ENCODE measurements at regions not wholly inside any gene's neighbourhood (a gene's known extent, or its start where the extent isn't known, plus 50 kb on each side); places are given as distances from the start of the nearest gene placed in this dataset.

DNA sequence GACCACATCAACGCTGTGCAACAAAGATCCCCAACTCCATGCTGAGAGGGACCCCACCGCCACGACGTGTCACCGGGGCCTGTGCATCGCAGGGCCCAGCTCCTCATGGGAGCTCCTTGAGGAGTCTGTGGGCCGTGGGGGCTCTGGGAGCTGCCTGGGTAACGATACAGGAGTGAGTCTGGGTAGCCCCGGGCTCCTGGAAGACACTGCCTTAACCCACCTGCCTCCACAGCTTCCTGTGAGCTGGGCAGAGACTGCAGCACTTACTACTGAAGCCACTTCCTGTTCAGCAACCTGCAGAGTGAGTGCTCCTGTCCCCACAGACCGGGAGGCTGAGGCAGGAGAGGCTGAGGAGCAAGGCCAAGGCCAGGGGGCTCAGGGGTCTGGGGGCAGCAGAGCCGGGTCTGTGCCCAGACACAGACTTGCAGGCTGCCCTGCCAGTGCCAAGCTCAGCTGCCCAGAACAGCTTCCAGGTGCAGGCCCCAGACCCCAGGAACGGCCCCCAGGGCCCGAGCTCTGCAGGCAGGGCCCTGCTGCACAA is 226.7 kb downstream of the BRD1 start:
- DNase-seq: no peak

DNA sequence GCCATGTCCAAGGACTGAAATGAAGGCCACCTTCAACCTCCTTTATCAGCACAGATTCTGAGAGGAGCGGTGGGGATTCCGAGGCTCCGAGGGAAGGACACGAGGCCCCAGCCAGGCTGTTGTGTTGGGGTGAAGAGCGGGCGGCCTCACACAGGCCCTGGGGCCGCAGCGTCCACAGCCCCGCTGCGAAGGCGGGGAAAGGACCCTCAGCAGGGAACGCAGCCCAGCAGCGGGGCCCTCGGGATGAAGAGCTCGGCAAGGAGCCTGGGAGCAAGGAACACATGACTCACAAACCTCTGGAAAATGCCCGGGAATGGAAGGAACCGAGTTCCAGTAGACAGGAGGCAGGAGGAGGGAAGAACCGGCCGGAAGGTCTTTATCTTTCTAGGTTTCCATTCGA is 227.2 kb downstream of the BRD1 start:
- DNase-seq: no peak

DNA sequence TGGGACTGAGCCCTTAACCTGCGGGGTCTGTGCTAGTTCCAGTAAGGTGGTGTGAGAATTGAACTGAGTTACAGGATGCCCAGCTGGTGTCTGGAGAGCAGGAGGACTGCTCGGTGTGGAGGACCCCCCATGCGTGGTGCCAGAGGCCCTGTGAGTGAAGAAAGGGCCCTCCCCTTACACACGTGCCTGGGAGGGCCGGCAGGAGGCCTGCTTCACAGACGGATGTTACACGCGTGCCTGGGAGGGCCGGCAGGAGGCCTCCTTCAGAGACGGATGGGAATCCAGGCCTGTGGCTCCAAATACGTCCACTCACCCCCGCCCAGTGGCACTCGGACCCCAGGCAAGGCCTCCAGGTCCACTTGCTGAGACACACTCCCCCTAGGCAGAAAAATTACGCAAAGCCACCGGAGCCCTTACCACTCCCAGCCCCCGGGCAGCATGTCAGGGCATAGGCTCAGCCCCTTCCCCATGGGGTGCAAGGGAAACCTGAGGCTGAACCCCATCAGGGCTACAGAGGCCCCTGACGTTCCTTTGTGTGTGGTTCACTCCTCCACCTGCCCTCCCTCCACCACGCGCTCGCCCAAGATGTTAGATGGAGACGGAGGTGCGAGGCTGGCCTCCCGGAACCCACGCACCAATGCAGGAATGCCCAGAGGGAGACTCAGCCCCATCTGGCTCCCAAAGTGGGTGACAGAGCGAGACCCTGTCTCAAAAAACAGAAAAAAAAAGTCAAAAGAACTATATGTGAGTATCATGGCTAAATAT is 227.8 kb downstream of the BRD1 start:
- DNase-seq: no peak

DNA sequence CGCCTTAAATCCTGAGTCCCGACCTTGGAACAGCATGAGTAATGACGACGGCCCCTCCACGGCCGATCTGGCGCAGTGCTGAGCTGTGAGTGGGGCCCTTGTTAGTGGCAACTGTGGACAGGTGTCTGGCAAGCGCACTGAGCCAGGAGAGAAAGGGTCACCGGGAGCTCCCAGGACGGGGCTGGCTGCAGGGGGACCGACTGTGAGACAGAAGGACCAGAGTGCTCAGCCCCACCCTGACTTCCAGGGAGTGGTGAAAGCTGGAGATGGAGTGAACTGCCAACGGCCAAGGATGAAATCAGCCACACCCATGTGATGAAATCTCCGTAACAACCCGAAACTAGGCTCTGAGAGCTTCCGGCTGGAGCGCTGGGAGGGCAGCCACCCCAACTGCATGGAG is 228.6 kb downstream of the BRD1 start:
- no peak for DNase-seq

DNA sequence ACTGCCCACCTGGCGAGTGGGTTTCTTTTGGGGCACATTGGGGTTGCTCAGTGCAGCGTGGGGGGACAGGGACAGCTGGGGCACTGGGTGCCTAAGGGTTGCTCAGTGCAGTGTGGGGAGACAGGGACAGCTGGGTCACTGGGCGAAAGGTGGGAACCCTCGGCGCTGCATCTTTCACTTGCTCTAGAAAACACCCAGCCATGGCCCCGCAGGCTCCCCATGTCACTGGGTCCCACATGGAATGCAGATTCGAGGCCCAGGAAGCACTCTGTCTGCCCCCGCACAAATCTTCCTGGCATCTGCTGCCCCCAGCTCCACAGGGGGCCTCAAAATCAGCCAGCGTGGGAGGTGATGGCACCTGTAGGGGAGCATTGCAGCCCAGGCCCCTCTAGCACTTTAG is 229.3 kb downstream of the BRD1 start:
- no peak for DNase-seq

DNA sequence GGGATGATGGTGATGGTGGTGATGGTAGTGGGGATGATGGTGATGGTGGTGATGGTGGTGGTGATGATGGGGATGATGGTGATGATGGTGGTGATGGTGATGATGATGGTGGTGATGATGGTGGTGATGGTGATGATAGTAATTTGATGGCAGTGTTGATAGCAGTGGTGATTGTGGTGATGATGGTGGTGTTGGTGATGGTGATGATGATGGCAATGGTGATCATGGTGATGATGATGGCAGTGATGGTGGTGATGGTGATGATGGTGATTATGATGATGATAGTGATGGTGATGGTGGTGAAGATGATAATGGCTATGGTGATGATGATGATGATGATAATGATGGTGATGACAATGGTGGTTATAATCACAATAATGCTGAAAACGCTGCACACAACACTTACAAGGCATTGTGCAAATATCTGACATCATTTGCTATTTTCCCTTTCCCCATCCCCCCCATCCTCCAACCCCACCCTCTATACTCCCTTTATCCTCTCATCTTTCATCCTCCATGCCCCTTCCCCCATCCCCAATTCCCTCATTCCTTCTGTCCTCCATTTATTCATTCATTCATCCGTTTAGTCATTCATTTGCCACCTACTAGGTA is 230.1 kb downstream of the BRD1 start:
- DNase-seq: no peak

DNA sequence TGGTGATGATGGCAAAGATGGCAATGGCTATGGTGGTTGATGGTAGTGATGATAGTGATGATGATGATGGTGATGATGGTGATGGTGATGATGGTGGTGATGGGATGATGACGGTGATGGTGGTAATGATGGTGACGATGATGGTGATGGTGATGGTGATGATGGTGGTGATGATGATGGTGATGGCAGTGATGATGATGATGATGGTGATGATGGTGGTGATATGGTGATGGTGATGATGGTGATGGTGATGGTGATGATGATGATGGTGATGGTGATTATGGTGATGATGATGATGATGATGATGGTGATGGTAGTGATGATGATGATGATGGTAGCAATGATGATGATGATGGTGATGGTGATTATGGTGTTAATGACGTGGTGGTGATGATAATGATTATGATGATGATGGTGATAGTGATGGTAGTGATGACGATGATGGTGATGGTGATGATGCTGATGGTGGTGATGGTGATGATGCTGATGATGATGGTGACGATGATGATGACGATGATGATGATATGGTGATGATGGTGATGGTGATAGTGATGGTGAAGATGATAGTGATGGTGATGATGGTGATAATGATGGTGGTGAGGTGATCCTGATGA is 232.1 kb downstream of the BRD1 start:
- DNase-seq: no peak

DNA sequence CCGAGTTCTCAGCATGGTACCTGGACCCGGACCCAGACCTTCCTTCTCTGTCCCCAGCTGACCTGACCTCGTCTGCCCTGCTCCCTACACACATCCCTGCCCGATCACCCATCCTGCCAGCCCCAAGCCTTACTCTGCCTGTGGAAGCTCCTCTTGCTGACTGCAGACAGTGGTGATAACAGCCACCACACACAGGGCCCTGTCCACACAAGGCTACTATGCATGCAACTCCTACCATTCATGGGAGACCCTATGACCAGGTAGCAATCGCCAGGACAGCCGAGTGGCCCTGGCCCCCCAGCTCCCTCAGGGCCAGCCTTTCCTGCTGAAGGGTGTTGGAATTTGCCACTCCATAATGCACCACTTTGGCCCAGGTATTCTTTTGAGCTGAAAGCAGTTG is 233.6 kb downstream of the BRD1 start:
- no peak for DNase-seq

DNA sequence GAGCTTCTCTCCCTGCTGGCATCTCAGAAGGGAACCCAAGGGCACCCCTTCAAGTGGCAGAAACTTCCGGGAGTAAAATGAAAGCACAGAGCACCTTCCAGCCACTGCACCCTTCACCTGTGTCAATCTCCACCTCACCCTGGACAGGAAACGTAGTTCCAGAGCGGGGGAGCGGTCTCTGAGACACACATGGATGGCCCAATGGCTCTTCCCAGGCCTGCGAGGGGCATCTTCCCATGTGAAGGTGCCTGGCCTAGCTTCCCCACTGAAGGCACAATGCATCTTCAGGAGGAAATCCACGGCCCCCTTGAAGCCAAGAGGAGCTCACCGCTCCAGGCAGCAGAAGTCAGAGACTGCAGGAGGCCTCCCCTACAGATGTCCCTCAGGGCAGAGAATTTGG is 234.2 kb downstream of the BRD1 start:
- no peak for DNase-seq

DNA sequence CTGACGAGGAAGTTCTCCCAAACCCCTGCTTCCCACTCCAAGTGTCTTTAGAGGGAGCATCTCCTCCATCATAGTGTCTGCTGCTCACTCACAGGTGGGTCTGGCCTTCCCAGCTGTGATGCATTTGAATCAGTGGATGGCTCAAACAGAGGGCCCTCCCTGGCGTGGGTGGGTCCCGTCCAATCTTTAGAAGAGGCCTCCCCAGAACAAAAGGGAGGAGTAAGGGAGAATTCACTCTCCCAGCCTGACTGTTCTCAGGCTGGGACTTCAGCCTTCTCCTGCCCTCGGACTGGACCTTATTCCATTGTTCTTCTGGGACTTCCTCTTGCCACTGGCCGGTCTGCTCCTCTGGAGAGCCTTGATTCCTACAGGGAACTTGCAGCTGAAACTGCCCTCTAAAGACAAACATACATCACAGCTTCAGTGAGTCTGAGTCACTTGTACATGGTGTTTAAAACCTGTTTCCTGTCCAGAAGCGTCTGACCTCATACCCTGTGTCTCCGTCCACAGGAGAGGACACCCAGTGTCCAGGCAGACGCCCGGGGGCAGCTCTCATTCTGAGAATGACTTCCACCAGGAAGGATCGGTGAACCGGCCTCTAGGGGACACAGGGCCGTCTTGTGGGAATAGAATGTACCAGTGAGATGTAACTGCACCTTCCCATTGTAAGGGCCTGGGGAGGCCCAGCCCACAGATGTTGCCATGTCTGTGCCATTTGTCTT is 234.7 kb downstream of the BRD1 start:
- no peak for DNase-seq

DNA sequence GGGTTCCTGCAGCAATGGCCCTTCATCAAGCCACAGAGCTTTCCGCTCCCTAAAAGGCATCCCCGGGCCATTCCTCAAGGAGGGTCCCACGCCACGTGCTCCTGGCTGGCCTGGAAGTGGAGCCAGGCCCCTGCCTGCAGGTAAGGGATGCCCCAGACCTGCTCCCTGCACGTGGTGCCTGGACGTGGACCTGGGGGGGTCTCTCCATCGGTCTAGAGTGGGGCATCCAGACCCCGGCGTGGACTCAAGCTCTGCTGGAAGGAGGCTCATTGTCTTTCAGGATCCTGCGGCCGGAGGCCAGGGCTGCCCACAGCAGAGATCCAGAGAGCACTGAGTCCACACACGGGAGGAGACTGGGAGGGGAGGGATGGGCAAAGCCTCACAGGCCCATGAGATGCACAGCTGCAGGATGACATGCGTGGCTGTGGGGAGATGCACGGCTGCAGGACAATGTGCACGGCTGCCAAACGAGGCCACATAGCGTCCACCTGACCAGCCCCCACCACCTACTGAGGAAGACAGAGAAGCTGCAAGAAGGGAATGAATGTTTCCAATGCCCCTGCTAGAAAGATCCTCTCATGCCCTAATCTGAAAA is 236.7 kb downstream of the BRD1 start:
- no peak for DNase-seq

DNA sequence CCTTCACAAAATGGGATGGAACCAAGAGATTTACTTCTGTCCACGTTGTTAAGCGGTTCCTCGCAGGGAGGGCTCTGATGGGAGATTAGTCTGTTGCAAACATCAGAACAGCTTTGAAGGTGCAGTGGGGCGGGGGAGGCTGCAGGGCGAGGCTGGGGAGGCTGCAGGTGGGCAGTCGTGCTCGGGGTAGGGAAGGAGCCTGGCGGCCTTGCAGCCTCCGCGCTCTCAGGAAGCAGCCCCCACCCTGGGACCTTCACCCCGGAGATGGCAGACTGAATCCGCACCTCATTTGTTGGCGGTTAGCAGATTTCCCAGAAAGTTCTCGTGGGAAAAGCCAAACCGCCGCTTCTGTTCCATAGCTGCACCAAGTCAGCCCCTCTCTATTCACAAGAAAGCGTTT is 237.3 kb downstream of the BRD1 start:
- no peak for DNase-seq

DNA sequence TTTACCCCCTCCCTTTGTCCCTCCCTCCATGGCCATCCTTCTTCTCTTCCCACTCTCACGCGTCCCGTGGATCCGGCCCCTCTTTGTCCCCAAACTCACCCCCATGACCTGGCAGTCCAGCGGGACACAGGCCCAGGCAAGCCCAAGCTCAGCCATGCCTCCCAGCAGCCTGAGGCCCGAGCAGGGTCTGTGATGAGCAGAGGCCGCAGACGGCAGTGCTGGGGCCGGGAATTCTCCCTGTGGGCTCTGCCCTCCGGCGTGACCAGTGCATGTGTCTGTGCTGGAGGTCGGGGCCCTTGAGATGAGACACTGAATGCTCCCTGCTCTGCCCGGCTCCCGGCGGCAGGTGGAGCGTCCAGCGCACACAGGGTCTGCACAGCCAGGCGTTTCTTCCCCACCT is 237.9 kb downstream of the BRD1 start:
- no peak for DNase-seq

DNA sequence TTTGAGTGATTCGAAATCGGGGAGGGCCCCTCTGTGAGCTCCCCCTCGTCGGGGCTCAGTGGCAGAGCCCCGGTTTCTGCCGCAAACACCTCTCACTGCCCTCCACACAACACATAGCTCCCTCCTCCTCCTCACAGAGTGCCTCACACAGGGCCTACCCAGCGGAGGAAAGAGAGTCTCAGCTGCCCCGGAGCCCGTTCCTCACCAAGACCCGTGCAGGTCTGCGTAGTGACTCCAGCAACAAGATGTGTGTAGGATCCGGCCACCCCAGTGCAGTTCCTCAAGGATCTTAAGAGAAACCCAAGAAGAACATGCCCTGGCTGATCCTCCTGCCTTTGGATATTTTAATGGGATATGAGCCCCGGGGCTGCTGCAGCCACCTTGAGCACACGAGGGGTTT is 238.4 kb downstream of the BRD1 start:
- no peak for DNase-seq

DNA sequence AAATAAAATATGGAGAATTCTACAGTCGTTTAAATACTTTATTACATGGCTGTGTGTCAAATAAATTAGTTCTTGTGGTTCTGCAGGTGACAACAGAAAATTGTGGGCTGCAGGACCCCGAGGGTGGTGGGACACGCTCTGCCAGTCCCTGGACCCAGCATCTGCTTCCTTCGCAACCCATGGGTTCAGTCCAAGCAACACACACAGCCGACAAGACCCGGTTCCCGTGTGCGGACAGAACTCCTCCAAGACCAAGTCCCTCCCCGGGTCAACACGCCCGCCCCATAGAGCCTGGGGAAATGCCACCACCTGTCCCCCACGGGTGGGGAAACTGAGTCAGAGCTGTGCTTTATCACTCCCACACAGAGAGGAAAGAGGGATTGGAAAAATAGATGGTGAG is 238.9 kb downstream of the BRD1 start:
- DNase-seq: no peak

DNA sequence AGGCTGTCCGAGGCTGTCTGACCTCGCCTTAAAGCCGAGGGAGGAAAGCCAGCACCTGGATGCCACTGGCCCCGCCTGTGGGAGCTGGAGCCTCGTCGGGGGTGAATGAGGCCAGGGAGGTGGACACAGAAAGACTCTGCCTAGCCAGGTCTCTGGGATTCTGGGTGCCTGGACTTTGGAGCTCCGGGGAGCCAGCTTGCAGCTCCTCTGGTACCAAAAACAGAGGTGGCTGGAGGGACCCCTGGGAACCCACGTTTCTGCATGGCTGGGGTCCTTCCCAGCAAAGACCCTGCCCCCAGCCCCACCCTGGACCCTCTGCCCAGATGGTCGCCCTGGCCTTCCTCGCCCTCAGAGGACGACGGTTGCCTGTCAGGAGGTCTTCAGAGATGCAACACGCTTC is 239.7 kb downstream of the BRD1 start:
- no peak for DNase-seq

DNA sequence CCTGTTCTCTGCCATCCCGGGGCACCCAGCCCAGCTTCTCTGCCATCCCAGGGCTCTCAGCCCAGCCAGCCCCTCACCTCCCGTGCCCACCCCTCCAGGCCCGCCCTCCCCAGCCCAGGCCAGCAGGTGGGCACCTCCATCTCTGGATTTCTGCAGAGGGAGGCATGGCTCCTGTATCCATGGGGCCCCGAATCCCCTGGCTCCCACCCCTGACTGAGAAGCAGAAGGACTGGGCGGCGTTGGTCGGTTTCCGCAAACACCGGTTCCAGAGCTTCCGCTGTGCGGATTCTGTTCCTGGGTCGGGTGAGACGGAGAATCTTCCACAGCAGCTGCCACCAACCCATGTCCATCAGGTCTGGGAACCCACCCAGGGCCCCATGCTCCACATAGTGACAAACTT is 240.3 kb downstream of the BRD1 start:
- DNase-seq: no peak

DNA sequence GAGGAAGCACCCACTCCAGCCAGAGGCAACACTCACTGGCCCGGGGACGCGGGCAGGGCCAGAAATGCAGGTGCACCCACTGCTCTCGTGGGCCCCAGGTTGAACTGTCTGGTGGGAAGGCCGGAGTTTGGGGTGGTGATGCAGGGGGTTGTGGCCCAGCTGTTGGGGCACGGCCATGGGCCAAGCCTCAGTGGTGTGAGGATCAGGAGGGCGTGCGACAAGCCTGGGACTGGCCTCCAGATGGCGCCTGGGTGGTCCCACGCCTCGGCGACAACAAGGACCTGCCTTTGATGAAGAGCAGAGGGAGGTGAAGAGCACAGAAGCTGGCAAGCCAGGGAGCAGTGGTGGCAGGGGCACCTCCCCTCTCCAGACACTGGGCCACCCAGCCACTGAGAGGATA is 240.8 kb downstream of the BRD1 start:
- DNase-seq: no peak

DNA sequence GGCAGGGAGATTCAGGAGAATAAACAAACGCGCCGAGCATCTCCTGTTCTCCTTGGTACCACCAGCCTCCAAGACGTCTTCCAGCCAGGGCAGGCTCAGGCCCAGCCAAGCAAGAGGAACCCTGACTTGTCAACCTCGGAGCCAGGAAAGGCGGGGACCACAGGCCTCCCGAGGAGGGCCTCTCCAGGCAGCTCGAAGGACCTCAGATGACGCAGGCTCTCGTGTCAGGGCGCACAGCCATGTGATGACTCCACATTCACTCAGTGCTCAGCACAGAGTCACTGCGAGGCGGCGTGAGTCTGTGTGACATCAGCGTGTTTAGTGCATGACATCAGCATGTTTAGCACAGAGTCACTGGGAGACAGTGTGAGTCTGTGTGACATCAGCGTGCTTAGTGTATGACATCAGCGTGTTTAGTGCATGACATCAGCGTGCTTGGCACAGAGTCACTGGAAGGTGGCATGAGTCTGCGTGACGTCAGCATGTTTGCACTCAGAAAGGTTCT is 241.4 kb downstream of the BRD1 start:
- no peak for DNase-seq

DNA sequence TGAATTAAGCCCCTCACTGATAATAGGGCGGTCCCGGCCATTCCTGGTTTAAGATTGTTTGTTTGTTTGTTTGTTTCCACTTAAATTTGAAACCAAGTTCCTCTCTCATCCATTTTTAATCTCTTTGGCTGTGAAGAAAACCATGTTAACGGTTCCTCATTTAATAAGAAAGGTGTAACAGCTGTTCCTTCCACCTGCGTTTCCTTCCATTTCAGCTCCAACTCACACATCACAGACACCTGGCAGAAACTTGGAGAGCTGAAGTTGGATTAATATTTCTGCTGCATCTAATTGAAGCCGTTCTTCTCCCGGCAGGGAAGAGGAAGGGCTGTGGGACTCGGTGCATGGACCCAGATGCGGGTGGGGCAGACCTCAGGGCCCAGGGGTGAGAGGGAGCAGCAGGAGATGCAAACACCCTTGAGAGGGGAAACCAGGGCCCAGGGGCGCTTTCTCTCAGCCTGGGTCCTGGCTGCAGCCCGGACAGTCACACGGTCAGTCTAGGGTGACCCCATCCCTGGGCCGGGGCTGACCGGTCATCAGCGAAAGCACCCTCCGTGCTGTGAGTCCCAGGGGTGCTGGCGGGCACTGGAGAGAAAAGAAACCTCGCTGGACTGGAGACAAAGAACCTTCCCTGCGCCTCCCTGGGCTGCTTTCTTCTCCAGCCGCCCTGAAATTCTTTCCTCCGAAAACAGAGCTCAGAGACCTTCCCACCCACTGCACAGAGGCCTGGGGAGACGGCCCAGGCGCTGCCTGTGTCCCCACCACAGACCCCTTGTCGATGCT is 242.0 kb downstream of the BRD1 start:
- DNase-seq: no peak

DNA sequence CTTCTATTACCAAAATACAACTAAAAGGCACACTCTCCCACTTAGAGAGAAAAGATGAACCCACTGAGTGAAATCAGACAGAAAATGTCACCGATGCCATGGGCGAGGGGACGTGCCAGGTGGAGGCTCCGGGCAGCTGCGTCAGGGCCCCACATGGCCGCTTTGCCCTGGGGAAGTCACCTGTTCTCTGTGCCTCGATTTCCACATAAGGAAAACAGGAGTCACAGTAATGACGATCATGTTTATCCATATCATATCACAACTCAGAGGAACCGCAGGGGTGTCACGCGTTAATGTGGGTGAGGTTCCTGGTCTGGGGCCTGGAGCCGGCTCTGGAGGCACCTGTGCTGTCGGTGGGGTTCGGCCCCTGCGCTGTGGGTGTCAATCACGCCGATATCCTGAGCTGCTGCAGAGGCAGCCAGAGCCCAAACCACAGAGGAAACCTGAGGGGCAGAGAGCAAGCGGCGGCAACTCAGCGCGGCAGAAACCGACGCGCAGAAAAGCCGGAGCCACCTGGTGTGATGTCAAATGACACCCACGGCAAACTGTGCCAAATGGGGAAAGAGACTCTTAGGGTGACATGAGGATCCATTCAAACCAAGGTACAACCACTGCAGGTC is 243.7 kb downstream of the BRD1 start:
- no peak for DNase-seq

DNA sequence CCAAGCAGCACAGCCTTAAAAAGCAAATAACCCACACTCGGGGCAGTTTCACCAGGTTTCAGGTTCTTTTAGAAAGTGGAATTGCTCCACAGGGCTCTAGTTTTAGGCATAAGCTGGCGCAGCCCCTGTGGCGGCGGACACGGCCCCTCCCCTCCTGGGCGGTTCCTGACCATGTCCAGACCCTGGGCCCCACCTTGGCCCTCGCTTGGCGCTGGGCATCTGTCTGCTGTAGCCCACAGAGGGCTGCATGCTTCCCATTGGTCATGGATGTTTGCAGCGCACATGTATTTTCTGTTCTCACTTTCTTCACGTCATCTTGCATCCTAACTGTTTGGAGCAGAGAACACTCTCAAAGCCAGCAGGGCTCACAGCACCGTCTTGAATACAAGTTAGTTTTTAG is 244.3 kb downstream of the BRD1 start:
- no peak for DNase-seq

Data from stimulated activated CD4-positive, alpha-beta T cell treated with anti-CD3 and anti-CD28 coated beads, Interleukin-4, amount 100 ng/mL, for 24 hours (primary cell).